AG04450 (cell line): ENCODE measurements at regions not wholly inside any gene's neighbourhood (a gene's known extent, or its start where the extent isn't known, plus 50 kb on each side); places are given as distances from the start of the nearest gene placed in this dataset.

ENCODE experiments used
- CTCF ChIA-PET: fragments of 300-600, 350-600 bp; formaldehyde crosslinking; extraction: SDS; loops from one replicate; lab custom pipeline; 2022; ENCODE audit warnings: antibody characterized with exemption, inconsistent platforms; lab: Charles Lee
- POLR2A ChIA-PET: fragments of 350-600 bp; formaldehyde crosslinking; extraction: SDS; loops from one replicate; lab custom pipeline; 2021; ENCODE audit warnings: antibody characterized with exemption, inconsistent platforms; lab: Yijun Ruan, JAX
- DNase-seq: peaks from one replicate; pipeline ENCODE4 v3.0.0-alpha.2; 2011; ENCODE audit warnings: low read depth, low spot score
- H3K27ac ChIP-seq: one replicate; pipeline ENCODE4 v1.5.1; 2012; ENCODE audit warnings: low read depth, low read length, control low read depth
- H3K27me3 ChIP-seq: one replicate; pipeline ENCODE4 v1.6.0; 2012; ENCODE audit warnings: low read length; ENCODE audit not compliant: control insufficient read depth, insufficient read depth
- H3K4me3 ChIP-seq: 2 replicates; pipeline ENCODE4 v1.5.1; 2011; ENCODE audit warnings: mild to moderate bottlenecking, low read depth, low read length, control low read depth
- H3K9me3 ChIP-seq: 2 replicates; pipeline ENCODE4 v1.5.1; 2012; ENCODE audit warnings: low read length; ENCODE audit not compliant: control insufficient read depth, insufficient read depth
- TF ChIP-seq, protein P1 (sequence below): IDR thresholded peaks from 2 replicates; pipeline ENCODE4 v1.5.1; 2011; ENCODE audit warnings: low read depth, low read length, control low read depth, inconsistent platforms

DNA sequence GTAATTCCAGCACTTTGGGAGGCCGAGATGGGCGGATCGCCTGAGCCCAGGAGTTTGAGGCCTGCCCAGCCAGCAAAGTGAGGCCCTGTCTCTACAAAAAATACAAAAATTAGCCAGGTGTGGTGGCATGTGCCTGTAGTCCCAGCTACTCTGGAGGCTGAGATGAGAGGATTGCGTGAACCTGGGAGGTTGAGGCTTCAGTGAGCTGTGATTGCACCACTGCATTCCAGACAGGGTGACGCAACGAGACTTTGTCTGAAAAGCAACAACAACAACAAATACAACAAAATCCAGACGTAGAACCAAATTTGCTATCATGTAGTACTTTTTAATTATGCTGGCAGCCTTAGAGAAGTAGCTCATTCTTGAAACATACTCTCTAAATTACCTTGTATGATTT lies 277.1 kb downstream of the KLF5 start:
- POLR2A ChIA-PET = no interaction called here
- Histone ChIP-seq H3K9me3 (no peaks in the 10 kb centered on the region), H3K4me3 (no peak overlapping the region), H3K27ac (no peak overlapping the region), H3K27me3 (no peaks in the 10 kb centered on the region)
- no peak for DNase-seq
- TF ChIP-seq, protein P1, sequence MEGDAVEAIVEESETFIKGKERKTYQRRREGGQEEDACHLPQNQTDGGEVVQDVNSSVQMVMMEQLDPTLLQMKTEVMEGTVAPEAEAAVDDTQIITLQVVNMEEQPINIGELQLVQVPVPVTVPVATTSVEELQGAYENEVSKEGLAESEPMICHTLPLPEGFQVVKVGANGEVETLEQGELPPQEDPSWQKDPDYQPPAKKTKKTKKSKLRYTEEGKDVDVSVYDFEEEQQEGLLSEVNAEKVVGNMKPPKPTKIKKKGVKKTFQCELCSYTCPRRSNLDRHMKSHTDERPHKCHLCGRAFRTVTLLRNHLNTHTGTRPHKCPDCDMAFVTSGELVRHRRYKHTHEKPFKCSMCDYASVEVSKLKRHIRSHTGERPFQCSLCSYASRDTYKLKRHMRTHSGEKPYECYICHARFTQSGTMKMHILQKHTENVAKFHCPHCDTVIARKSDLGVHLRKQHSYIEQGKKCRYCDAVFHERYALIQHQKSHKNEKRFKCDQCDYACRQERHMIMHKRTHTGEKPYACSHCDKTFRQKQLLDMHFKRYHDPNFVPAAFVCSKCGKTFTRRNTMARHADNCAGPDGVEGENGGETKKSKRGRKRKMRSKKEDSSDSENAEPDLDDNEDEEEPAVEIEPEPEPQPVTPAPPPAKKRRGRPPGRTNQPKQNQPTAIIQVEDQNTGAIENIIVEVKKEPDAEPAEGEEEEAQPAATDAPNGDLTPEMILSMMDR = no peak
- CTCF ChIA-PET = no interaction called here

DNA sequence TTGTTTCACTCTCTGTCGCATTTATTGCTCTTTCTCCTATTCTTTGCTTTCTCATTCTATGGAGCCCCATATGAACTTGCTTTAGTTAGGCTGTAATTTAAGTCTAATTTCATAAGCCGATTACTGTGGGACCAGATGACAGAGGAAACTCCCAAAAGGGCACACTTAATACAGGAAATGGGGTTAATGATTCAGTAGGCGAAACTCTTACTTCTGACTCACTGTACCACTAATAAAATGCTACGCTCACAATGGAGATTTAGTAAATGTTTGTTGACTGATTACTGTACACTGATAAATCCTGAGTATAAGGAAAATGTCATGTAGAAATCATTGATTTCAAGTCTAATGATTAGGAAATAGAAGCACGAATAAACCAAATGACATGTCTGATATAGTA lies 276.4 kb downstream of the KLF5 start:
- POLR2A ChIA-PET = no interaction called here
- no peak overlapping the region for H3K27ac ChIP-seq
- DNase-seq = no peak

DNA sequence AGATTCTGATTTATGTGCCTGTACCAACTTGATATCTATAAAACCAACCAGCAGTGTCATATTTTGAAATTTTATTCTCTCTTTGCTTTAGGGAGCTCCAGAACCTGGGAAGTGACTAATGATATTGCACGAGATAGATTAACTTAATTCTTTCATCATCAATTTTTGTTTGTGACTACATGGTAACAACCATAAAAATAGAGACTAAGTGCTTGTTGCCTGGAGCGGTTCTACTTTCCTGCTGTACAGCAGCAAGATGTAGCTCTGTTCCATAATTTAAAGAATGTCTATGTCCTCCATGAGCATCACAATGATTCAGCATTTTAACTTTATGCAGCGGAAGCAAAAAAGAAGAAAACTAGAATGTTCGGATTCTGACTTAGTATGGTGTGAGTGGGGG lies 275.6 kb downstream of the KLF5 start:
- ChIA-PET POLR2A (no interaction called here), CTCF (no interaction called here)
- H3K9me3 ChIP-seq = no peaks in the 10 kb centered on the region
- no peak overlapping the region for H3K27ac ChIP-seq
- H3K27me3 ChIP-seq = no peaks in the 10 kb centered on the region
- DNase-seq = no peak
- TF ChIP-seq, protein P1 = no peak
- H3K4me3 ChIP-seq = no peak overlapping the region

More for the DNA sequence above, 276.4 kb downstream of the KLF5 start:
- no peaks in the 10 kb centered on the region for H3K27me3 ChIP-seq
- TF ChIP-seq, protein P1 = no peak
- no peak overlapping the region for H3K4me3 ChIP-seq
- H3K9me3 ChIP-seq = no peaks in the 10 kb centered on the region
- CTCF ChIA-PET = no interaction called here

DNA sequence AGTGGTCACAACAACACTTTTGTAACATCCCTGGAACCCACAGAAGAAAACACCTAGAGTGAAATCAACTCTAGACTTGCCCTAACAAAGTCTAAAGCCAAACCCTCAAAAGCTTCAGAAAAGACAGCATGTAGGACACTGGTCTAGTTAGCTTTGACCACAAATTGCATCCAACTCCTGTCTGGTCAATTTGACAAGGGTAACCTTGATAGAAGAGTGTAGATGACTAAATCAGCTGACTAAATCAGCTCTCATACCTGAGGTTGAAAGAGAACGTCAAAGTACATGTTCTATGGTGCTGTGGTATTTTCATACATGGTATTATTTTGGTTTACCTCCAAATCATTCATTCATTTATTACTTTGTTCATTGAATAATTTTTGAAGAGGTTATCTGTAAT lies 272.8 kb downstream of the KLF5 start:
- Histone ChIP-seq H3K27ac (no peak overlapping the region), H3K27me3 (no peaks in the 10 kb centered on the region), H3K4me3 (no peak overlapping the region), H3K9me3 (no peaks in the 10 kb centered on the region)
- POLR2A ChIA-PET = no interaction called here
- CTCF ChIA-PET = no interaction called here
- DNase-seq = no peak
- TF ChIP-seq, protein P1 = no peak

DNA sequence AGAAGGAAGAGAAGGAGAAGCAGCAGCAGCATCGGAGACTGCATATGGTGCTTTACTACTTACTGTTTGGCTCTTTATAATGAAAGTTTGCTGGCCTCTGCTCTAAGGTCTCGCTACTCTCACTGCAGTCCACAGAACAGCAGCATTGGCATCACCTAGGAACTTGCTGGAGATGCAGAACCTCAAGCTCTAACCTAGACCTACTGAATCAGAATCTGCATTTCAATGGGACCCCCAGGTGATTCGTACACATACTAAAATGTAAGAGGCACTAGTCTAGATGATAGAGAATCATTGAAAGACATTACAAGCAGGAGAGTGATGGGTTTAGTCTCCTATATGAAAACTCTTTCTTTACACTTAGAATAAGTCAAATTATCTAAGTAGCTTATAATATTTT lies 270.6 kb downstream of the KLF5 start:
- Histone ChIP-seq H3K27ac (no peak overlapping the region), H3K27me3 (no peaks in the 10 kb centered on the region), H3K4me3 (no peak overlapping the region), H3K9me3 (no peaks in the 10 kb centered on the region)
- CTCF ChIA-PET = no interaction called here
- DNase-seq = no peak
- TF ChIP-seq, protein P1 = no peak
- POLR2A ChIA-PET = no interaction called here
